ENCODE measurements at regions not wholly inside any gene's neighbourhood (a gene's known extent, or its start where the extent isn't known, plus 50 kb on each side); places are given as distances from the start of the nearest gene placed in this dataset.
"Not testable (repeated sequence)": the region's sequence is repeated elsewhere in the genome, so short reads cannot be mapped to it uniquely, and the experiment has no call there.

DNA sequence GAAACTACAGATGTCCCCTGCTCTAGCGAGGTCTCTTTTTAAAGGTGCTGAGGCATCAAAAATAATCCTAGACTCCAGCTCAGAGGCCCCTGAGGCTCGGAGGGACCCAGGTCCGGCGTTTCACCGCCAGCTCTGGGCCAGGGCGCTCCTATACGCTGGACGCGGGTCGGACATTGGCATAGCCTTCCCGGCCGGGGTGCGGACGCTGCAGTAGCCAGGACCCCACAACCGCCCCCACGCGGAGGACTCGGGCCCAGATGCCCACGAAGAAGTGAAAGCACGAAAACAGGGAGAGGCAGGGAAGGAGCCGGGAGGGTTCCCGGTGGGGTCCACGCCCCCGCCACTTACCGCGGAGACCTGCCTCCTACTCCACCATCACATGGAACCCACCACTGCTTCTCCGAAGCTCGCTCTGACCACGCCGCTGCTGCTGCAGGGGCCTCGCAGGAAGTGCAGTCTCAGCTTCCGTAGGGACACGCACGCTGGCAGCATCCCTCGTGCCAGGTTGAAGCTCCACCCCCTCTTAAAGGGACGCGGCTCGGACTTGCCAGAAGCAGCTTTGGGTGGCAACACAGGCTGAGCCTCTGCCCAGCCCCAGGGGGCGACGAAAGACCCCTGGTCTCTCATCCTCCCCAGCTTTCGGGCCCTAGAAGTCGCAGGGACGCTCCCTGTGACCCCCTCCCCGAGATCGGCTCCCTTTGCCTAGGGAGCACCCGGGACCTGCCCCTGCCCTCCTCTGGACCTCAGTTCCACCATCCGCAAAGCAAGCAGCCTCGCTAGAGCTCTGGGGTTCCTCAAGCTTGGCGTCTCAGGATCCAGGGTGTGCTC lies 96.7 kb downstream of the POTEG start:
- TF ChIP-seq, protein P1, sequence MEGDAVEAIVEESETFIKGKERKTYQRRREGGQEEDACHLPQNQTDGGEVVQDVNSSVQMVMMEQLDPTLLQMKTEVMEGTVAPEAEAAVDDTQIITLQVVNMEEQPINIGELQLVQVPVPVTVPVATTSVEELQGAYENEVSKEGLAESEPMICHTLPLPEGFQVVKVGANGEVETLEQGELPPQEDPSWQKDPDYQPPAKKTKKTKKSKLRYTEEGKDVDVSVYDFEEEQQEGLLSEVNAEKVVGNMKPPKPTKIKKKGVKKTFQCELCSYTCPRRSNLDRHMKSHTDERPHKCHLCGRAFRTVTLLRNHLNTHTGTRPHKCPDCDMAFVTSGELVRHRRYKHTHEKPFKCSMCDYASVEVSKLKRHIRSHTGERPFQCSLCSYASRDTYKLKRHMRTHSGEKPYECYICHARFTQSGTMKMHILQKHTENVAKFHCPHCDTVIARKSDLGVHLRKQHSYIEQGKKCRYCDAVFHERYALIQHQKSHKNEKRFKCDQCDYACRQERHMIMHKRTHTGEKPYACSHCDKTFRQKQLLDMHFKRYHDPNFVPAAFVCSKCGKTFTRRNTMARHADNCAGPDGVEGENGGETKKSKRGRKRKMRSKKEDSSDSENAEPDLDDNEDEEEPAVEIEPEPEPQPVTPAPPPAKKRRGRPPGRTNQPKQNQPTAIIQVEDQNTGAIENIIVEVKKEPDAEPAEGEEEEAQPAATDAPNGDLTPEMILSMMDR (IDR thresholded peaks at IDR 0.05), result not testable (repeated sequence)
- not testable (repeated sequence) for TF ChIP-seq POLR2A, POLR2AphosphoS5 (IDR thresholded peaks at IDR 0.05)

Data from sigmoid colon (tissue), 4 donors.